HG02973 (cell line): ENCODE measurements at regions not wholly inside any gene's neighbourhood (a gene's known extent, or its start where the extent isn't known, plus 50 kb on each side); places are given as distances from the start of the nearest gene placed in this dataset.

Experiments used
- ATAC-seq: cut with Tn5 transposase; IDR thresholded peaks from one replicate; pipeline ENCODE4 v1.9.1; 2021; ENCODE audit warnings: moderate library complexity; ENCODE audit not compliant: unreplicated experiment

DNA sequence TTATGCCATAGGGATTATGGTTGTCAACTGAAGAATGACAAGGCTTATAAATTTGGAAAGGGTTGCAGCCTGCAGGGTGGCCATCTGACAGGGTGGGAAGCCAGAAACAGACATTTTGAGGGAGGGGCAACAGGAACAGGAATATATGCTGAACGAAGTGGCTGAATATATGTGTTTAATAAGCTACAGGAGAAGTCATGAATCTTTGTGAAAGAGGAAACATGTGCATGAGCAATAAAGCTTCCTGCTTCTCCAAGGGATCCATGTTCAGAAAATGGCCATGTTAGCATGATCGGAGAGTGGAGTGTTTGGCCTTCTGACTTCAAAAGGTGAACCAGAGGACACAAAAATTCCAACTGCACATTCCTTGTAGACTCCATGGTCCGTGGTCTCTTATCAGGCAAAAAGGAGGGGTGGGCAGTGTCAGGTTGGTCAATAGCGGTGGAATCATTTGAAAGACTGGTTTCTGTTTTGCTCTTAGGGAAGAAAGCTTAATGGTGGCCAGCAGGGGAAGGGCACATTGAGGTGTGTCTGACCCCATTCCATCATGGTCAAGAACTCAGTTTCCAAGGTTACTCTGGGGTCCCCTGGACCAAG, 144.1 kb downstream of the SOCS6 start:
- no peak for ATAC-seq

DNA sequence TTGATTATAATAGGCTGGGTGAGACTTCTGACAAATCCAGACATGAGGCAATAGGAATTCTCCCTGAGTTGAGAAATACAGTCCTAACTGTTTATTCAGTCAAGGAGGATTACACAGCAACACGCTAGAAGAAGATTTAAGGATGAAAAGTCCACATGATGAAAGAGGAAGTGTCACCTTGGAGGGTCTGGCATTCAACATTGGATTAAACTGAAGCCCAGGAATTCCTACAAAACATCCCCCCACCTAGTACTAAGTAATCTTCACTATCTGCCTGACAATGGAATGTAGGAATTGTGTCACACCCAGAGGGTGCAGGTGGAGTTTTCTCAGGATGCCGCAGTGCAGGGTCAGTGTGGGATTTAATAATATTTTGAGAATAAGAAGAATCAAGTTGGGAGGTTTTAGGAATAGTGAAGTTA, 142.4 kb downstream of the SOCS6 start:
- no peak for ATAC-seq

DNA sequence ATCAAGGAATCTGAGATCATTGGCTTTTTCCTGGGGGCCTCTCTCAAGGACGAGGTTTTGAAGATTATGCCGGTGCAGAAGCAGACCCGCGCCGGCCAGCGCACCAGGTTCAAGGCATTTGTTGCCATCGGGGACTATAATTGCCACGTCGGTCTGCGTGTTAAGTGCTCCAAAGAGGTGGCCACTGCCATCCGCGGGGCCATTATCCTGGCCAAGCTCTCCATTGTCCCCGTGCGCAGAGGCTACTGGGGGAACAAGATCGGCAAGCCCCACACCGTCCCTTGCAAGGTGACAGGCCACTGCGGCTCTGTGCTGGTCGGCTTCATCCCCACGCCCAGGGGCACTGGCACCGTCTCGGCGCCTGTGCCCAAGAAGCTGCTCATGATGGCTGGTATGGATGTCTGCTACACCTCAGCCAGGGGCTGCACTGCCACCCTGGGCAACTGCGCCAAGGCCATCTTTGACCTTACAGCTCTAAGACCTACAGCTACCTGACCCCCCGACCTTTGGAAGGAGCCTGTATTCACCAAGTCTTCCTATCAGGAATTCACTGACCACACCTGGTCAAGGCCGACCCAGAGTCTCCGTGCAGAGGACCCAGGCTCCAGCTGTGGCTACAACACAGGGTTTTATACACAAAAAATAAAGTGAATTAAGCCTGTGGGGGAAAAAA, 141.8 kb downstream of the SOCS6 start:
- ATAC-seq, result no peak

DNA sequence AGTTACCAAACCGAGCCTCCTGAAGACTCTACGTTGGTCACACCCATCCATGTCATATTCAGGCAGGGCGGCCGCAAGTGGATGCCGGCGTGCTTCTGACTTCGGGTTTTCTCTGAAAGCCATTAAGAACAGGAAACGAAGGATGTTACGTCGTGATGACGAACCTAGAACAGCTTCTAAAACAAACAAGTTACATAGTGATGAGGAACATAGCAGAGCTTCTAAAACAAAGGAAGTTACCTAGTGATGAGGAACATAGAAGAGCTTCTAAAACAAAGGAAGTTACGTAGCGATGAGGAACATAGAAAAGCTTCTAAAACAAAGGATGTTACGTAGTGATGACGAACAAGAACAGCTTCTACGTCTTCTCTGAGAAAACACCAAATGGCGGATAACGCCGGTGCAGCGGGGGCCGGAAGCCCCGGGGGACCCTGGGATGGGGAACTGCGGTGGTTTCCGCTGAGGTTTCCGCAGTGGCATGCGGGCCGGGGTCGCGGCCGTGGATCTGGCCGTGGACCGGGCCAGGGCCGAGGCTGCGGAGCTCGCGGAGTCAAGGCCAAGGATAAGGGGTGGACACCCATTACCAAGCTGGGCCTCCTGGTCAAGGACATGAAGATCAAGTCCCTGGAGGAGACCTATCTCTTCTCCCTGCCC, 141.1 kb downstream of the SOCS6 start:
- ATAC-seq, result no peak

DNA sequence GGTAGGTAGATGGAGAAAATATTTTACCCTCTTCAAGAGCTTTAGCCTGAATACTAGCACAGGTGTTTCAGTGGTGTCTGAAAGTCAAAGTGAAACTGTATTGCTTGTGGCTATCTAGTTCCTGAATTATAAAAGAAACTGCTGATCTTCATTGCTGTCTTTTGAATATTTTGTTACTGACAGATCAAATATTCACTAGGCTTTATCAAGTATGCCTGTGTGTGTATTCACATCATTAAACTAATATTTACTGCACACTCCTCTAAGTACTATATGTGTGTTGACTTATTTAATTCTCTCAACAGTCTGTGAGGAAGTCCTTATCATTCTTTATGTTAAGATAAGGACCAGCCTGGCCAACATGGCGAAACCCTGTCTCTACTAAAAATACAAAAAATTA, 139.6 kb downstream of the SOCS6 start:
- peak; percentile 99 for ATAC-seq

DNA sequence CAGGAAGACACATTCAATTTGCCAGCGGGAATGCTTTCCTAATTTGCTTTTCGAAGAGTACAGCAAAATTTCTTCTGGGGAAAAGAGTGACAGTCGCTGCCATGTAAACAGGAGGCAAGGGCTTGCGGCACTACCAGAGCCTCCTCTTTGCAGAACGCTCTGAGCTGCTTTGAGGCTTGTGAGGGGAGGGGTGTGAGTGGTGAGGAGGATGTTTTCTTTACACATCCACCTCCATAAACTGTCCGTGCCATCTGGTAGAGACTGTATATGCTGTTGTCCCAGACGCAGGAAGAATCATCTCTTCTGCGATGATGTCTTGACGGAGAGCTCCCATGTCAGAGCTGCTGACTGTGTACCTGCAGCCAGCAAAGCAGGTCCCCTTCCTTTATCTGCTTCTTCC, 138.0 kb downstream of the SOCS6 start:
- ATAC-seq, result no peak

DNA sequence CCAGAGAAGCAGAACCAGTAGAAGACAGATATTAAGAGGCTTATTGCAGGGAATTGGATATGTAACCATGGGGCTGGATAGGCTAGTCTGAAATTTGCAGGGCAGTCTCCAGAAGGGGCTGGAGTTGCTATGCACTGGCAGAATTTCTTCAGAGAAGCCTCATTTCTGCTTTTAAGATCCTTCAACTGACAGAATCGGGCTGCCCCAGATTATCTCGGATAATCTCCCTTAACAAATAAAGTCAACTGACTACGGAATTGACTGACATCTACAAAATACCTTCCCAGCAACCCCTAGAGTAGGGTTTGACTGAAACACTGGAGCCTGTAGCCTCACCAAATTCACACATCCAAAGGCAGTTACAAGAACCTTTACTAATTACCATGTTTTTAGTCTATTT, 136.4 kb downstream of the SOCS6 start:
- no peak for ATAC-seq

DNA sequence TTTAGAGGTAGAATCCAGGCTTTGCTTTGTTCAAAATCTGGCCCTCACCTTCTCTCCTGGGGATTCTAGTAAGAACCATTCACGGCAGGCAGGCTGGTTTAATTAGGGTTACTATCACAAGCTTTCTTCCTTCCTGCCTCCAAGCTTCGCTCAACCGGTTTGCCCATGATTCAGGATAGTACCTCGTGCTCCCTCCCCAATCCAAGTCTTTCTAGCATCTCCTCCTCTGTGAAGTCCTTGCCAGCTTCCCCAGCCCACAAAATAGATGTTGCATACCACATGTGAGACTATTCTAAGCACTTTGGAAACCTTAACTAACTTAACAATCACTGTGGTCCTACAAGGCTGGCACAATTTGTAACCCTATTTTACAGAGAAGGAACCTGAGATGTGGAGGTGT, 135.1 kb downstream of the SOCS6 start:
- no peak for ATAC-seq

DNA sequence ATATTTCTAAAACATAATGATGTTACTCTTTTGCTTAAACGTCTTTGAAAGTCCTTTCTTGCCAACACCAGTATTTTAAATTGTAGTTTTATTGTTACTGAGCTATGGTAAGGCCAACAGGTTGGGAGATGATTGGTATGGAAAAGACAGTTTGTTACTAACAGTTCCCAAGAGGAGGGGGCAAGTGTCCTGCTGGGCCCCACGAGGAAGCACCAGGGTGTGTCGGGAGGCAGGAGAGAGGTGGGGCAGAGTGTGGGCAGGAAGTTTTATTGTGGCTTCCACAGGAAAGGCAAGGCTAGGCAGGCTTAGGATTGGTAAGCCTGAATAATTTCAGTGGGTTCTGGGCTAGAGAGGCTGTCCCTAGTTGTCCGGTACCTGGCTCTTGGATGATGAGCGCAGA, 134.3 kb downstream of the SOCS6 start:
- no peak for ATAC-seq

DNA sequence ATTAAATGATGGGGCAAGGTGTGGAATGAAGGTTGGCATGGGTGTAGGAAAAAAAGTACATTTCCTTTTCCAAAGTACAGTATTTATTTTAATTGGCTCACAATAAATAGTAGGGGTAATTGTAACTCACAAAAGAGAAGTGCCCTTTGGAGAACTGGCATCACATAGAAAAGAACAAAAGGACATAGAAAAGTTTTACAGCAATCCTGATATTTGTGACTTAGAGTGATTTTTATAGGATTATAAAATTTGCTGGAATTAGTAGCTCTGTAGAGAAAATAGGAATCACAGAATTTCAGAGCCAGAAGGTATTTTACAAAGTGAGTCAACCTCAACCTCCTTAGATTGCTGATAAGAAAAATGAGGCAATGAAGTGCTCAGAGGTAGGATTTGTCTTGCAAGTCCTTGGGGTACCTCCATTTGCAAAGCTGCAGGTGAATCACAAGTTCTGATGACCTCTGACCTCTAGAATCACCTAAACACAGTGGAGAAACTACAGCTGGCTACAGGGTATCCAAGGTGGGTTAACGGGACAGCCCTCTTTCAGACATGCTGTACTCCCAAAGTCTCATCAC, 133.6 kb downstream of the SOCS6 start:
- ATAC-seq, result no peak

DNA sequence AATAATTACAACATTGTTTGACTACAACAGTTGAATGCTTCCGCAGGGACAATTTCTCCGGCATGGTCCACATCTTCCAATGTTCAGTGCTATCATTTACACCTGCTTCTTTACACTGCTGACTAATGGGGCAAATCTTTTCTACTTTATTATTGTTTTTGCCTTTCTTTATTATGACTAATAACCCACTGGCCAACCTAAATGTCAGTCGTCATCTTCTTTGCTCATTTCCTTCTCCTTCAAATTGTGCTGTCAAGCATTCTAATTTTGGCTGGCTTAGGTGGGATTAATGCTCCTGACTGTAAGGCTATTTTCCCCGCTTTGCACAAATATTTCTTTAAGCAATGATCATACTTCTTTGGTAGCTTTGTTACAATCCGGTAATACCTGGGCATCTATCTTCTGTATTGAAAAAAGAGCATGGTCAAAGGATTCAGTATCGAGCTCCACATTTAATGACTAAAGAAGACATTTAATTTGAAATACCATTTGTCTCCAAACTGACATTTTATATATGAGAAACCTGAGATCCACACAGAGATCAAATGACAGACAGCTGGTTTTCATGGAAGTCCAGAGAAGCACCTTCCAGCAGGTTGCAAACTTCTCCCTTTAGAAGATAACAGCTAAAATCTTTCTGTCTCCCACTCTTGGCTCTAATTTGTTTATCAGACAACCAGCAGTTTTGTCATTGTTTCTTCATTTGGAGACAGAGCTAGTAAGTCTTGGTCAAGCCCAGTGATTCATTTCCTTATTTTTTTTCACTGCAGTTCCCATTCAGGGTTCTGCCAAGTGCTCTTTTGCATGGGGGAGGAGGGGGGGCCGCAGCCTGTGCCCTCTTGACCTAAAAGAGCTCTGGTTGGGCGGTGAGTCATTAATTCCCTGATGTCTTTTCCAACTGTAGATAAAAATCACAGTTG, 132.9 kb downstream of the SOCS6 start:
- ATAC-seq, result no peak

DNA sequence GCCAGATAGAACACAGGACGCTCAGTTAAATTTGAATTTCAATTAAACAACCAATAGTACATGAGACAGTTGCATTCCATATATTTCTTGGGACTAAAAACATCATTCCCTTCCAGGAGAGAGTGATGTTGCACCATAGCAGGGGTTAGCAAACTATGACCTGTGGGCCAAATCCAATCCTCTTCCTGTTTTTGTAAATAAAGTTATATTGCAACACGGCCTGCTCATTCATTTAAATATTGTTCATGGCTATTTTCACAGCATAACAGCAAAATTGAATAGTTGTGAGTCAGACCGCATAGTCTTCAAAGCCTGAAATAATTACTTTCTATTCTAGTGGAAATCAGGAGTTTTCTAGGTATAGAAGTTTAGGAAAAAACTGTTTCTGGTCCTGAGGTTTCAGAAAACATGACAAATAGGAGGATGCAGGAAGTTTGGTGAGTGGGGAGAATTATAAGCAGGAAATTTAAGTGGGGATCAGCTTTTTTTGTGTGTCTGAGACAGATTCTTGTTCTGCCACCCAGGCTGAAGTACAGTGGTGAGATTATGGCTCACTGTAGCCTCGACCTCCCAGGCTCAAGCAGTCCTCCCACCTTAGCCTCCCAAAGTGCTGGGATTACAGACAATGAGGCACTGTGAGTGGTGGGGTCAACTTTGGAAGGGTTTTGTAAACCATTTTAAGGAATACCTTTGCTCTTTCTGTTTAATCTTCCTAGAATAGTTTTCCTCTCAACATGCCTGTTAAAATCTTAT, 131.5 kb downstream of the SOCS6 start:
- no peak for ATAC-seq

DNA sequence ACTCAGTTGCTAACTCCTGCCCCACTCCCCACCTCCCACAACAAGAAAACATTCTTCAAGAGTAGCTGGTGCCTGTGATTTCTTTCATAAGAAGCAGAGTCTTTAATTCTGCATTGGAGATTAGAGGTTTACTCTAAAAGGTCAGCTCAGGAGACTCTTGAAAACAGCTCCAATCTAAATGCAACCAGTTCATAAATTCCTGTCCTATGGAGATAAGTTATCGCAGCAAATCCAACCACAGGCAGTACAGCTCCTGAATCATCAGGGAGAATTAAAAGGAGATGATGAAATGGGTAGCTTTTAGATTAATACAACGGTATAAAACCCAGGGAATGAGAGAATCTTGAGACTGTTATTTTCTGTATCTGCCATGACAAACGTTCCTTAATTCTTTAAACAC, 130.7 kb downstream of the SOCS6 start:
- ATAC-seq, result no peak

DNA sequence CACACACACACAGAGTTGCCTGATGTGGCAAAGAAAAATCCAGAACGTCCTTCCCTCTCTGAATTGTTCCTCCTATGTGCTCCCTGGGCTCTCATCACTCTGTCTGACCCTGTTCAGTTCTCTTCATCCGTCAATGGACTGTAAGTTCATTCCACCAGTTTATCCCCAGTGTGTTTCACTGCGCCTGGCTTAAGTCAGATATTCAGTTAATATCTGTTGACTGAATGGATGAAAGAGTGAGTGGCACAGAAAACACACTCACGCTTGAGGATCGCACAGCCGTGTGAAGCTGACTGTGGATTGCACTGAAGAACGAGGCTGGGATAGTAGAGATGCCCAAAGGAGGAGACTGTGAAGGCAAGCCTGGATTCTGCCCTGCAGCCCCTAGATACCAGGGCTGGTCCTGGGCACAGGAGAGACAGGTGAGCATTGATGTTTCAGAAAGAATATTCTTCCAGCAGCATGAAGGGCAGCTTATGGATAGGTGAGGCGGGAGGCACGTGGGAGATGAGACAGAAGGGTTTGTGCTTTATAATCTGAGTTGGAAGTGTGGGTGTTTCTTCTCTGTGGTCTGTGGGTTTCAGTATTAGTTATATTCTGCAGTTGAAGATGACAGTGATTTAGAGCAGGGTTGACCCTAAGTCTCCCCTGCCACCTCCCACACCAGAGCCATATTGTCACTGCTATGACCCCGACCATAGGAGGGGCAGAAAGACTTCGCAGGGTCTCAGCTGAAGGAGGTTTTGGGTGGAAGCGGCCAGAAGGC, 129.9 kb downstream of the SOCS6 start:
- ATAC-seq, result peak; percentile 99

DNA sequence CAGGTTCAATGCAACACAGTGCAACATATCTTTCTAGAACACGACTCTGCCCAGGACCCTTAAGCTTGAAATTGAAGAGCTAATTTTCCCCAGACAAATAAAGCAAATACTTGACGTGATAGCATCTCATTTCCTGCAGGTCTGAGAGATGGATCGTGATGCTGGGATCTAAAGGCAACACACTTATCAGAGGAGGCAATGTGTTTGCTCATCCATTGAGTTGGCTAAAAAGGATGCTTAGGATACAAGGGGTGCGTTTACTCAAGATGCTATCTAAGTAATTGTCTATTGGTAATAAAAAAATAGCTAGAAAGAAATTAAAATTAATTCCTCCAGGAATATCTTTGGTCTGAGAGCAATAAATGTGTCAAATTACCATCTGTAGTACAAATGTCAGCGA, 129.0 kb downstream of the SOCS6 start:
- no peak for ATAC-seq

DNA sequence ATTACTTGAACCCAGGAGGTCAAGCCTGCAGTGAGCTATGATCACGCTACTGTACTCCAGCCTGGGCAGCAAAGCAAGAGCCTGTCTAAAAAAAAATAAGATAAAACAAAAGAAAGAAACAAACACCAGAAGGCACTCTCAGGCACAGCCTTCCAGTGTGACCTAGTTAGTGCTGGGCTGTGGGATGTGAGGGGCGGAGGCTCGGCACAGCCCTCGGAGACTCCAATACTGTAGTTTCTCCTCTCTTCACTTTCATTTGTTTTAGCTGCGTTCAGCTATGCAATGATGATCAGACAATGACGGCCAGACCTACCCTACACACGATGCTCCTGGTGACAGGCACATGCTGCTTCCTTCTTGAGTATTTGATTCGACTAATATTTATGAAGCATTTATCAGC, 127.7 kb downstream of the SOCS6 start:
- ATAC-seq, result no peak

DNA sequence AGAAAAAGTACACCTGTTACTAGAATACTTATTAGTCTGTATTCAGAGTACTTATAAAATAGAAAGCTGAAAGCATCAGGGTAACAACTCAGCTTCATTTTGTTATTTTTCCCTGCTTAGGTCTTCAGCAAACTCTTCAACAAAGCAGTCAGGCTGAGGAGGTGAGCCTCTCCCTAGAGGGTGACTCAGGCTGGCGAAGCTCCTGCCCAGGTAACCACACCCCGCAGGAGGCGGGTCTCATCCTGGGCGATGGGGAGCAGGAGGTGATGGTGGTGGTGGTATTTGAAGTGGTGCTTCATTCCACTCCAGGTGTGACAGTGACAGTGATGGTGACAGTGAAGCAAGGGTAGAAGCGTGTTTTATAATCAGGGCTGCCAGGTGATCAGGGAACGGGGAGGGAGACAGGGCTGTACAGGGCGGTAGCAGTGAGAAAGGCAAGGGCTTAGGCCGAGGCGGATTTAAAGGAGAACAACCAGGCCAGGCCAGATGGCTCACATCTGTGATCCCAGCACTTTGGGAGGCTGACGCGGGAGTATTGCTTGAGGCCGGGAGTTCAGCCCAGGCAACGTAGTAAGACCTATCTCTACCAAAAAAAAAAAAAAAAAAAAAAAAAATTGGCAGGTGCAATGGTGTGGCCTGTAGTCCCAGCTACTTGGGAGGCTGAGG, 127.1 kb downstream of the SOCS6 start:
- no peak for ATAC-seq

DNA sequence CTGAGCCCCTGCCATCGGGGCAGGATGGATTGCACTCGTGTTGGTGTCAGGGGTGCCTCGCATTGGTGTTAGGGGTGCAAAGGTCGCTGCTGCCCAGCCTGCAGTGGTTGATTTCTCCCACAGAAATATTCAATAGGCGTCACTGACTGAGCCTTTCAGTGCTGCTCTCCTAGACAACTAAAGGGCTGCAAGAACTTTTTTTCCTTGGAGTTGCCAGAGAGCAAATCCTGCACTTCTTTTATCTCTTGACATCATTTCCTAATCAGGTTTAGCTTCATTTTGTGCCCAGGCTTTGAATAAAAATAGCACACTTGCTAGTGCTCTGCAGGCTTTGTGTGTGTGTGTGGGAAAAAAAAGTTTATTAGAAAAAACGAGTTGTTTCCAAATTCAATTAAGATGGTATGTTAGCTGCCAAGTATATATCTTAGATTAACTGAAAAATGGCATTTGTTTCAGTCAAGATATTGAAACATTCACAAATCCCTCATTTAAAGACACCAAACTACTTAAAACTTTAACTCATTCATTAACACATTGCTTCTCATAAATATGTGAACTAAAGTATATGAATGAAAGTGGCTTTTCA, 125.6 kb downstream of the SOCS6 start:
- no peak for ATAC-seq

DNA sequence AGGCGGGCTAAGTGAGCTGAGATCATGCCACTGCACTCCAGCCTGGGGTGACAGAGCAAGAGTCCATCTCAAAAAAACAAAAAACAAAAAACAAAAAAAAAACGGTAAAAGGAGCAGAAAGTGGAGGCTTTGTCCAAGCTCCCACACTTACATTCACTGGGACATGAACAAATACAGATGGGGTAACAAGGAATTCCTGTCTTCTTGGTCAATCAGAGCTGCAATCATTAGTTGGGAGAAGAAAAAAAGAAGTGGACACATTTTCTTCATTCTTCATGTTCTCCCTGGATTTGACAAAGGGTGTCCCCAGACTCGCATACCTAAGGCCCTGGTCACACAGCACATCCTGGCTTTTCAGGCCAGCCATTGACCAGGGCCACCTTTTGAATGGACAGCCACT, 124.6 kb downstream of the SOCS6 start:
- ATAC-seq, result no peak
